ELF-1 (cell line): ENCODE measurements at regions not wholly inside any gene's neighbourhood (a gene's known extent, or its start where the extent isn't known, plus 50 kb on each side); places are given as distances from the start of the nearest gene placed in this dataset.

Experiments used
- DNase-seq: peaks from one replicate; pipeline ENCODE4 v3.0.0-alpha.2; 2016; ENCODE audit warnings: low read depth, low spot score

GRCh38 chr10:130230036-130230435, 93.8 kb downstream of the GLRX3 start:
- no peak for DNase-seq

DNA sequence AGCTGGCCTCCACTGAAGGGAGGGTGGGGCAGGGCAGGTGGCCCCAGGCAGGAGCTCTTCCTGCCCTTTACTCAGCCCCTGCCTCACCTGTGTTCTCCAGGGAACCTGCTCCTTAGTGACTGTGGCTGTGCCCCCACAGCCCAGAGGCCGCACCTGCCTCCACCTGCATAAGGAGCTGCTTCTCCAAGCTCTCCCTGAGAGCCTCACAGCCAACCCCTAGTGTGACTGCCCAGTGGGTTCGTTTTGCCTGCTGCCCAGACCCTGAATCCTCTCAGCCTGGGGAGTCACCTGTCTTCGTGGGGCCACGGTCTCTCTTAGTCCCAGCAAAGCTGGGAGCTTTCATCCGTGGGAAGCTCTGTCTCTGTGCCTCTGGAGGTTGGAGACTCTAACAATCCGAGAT, 94.4 kb downstream of the GLRX3 start:
- DNase-seq = no peak

- no peak for DNase-seq
Observed at GRCh38 chr10:130231251-130231741, 95.1 kb downstream of the GLRX3 start.

- DNase-seq = no peak
Observed at GRCh38 chr10:130232166-130233034, 96.2 kb downstream of the GLRX3 start.

DNA sequence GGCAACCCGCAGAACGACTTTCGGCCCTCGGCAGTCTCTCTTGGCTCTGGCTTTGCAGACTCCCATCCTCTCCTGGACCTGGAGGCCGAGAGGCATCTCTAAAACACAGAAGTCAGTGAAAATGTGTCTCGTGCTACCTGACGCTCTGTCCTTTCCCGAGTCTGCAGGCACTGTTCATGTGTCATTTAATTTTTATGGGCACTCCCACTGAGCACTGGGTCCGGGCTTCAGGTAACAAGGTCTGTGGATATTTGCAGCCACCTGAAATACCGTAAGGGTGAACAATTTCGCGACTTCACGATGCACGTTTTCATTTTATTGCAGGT, 96.8 kb downstream of the GLRX3 start:
- no peak for DNase-seq

- DNase-seq = no peak
Observed at GRCh38 chr10:130233426-130233825, 97.2 kb downstream of the GLRX3 start.

- no peak for DNase-seq
Observed at GRCh38 chr10:130234171-130234965, 98.2 kb downstream of the GLRX3 start.

DNA sequence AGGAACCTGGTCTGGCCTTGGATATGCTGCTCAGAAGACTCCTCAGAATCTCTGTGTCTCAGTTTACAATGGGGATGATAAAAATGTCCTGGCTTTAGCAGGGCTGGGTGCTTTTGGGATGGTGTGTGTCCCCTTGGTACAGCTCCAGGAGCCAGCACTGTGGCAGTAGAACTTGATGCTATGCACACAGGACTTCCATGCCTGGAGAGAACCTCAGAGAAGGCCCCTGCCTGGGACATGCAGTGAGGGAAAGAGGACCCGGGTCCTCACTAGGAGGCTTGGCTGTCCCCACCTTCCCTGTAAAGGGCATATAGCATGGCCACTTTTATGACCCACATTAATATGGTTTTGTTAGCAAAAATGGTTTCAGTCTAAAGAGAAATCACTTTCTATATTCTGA, 100.5 kb downstream of the GLRX3 start:
- no peak for DNase-seq

GRCh38 chr10:130240409-130240808, 104.2 kb downstream of the GLRX3 start:
- no peak for DNase-seq

- no peak for DNase-seq
Observed at GRCh38 chr10:130242513-130242912, 106.3 kb downstream of the GLRX3 start.

- no peak for DNase-seq
Observed at GRCh38 chr10:130243015-130243414, 106.8 kb downstream of the GLRX3 start.

DNA sequence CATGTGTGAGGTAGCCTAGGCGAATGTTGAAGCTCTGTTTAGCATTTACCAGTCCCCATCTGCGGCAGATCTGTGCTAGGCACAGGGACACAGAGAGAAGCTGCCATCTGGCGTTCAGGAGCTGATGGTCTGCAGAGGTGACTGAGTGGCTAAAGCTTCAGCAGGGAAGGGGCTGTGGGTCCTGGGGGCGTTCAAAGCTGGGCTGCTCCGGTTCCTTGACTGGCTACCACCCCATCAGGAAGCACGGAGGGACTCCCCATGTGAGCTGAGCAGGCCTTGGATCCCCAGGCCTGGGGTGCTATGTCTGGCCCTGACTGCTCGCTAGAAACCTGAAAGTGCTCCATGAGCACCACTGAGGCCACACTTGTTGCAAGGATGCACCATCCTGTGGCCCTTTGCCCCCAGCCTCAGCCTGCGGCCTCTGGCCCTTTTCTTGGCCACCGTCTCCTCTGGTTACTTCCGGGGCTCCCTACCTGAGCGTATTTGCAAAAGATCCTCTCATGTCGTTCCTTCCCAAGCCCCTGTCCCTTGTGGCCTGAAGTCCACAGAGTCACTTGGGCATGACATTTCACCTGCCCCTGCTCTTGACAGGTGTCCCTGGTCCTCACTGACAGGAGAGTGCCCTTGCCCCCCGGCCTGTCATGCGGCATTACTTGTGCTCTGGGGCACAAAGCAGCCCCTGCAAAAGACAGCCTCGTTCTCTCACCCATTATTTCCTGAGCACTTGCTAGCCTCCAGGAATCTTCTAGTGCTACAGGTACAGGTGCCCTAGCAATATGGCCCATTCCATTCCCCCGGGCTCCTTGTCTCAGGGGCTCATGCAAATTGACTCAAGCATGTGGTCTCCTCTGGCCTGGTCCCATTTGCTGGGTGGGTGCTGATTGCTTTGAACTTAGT, 108.1 kb downstream of the GLRX3 start:
- DNase-seq = no peak

GRCh38 chr10:130244928-130245495, 108.8 kb downstream of the GLRX3 start:
- DNase-seq = no peak

DNA sequence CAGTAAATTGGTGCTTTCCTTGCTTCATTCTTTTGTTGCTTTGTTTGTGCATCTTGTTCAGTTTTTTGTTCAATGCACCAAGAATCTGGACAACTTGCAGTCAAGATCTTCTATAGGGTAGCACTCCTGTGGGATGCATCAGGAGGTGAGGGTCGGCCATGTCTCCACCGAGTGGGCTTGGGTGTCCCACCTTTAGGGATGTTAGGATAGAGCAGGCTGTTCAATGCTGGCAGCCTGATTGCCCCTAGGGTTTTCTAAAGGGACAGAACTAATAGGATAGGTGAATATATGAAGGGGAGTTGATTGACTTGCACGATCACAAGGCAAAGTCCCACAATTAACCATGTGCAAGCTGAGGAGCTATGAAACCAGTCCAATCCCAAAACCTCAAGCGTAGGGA, 109.9 kb downstream of the GLRX3 start:
- DNase-seq = no peak

DNA sequence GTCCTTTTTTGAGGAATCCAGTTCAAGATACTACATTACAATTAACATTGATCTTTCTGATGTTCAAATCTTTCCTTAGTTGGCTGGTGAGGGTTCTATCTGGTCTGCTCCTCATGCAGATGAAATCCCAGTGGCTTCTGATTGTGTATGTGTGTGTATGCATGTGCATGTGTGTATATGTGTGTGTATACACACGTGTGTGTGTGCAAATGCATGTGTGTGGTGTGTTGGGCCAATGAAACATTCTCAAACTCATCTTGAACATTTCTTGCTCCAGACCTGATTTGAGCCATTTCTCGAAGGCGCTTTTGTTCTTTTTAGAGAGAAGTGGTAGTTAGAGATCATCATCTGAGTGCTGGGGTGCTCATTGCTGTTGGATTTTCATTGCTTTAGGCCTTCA, 113.9 kb downstream of the GLRX3 start:
- no peak for DNase-seq

DNA sequence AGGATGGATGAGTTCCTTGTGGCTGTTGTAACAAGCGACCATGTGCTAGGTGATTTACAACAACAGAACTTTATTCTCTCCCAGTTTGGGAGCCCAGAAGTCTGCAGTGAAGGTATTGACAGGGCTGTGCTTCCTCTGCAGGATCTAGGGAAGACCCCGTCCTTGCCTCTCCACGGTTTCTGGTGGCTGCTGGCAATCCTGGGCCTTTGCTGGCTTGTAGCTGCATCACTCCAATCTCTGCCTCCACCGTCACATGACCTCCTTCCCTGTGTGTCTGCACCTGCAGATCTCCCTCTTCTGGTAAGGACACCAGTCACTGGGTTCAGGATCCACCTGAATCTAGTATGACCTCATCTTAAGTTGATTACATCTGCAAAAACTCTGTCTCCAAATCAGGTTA, 115.6 kb downstream of the GLRX3 start:
- no peak for DNase-seq

- DNase-seq = no peak
Observed at GRCh38 chr10:130254243-130254642, 118.1 kb downstream of the GLRX3 start.

DNA sequence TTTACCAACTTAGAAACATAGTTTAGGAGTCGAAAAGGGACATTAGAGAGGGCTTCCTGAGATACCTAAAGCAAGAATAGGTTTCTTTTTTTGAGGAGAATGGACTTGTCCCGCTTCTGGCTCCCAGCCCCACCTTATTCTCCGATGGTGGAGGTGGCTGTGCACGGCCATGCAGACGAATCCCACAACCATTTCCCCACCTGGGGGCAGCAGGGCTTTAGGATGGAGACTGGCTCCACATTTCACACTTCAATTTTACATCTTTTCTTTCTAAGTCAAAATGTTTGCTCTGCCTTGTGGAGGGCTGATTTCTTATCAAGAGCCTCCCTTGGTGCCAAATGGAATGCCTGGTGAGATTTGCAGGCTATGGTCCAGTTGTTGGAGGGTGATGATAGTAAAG, 118.5 kb downstream of the GLRX3 start:
- DNase-seq = no peak

GRCh38 chr10:130255777-130256176, 119.6 kb downstream of the GLRX3 start:
- no peak for DNase-seq

DNA sequence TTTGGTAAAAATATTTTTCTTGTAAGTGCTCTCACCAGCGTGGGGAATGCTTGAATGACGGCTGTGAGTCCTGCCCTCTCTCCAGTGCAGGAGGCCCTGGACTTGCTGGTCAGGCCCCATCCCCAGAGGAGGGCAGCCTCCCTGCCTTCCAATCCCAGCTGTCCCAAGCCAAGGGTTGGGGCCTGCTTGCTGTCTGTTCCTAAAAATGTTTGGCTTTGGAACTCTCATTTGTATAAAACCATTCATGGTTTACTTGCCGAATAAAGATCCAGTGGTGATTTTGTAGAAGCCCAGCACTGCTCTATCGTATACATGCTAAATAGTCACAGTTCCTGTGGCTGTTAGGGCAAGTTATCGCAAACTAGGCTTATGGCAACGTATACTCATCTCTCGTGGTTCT, 121.7 kb downstream of the GLRX3 start:
- DNase-seq = no peak

- no peak for DNase-seq
Observed at GRCh38 chr10:130259380-130259779, 123.2 kb downstream of the GLRX3 start.

GRCh38 chr10:130261306-130261705, 125.1 kb downstream of the GLRX3 start:
- no peak for DNase-seq
